ENCODE measurements at regions not wholly inside any gene's neighbourhood (a gene's known extent, or its start where the extent isn't known, plus 50 kb on each side); places are given as distances from the start of the nearest gene placed in this dataset.

- no peak for DNase-seq (ENCODE audit: low read depth)
- Histone ChIP-seq H3K9ac (ENCODE audit: low read length) (no peak overlapping the region), H3K27me3 (ENCODE audit: insufficient read depth, low read length) (no peaks in the 10 kb centered on the region), H4K20me1 (ENCODE audit: insufficient read depth, low read length) (no peaks in the 10 kb centered on the region), H3K27ac (ENCODE audit: low read depth, low read length) (no peak overlapping the region), H3K4me2 (ENCODE audit: low read length) (no peak overlapping the region), H2AFZ (ENCODE audit: low read depth, low read length) (no peak overlapping the region), H3K4me1 (ENCODE audit: insufficient read depth, low read length) (no peaks in the 10 kb centered on the region), H3K36me3 (ENCODE audit: insufficient read depth, low read length) (no peaks in the 10 kb centered on the region), H3K9me3 (ENCODE audit: insufficient read depth, low read depth, low read length) (no peaks in the 10 kb centered on the region), H3K79me2 (ENCODE audit: insufficient read depth, low read length) (no peaks in the 10 kb centered on the region), H3K4me3 (ENCODE audit: insufficient read depth, low read depth, low read length) (no peak overlapping the region)
- Mint-ChIP-seq H3K4me1 (ENCODE audit: low read depth, unreplicated experiment) (no peaks in the 10 kb centered on the region), H3K9me3 (ENCODE audit: unreplicated experiment) (no peaks in the 10 kb centered on the region), H3K4me3 (ENCODE audit: unreplicated experiment) (no peak overlapping the region), H3K27me3 (ENCODE audit: low read depth, unreplicated experiment) (no peaks in the 10 kb centered on the region), H3K36me3 (ENCODE audit: low read depth, unreplicated experiment) (no peaks in the 10 kb centered on the region), H3K27ac (ENCODE audit: unreplicated experiment) (no peak overlapping the region)
- TF ChIP-seq EZH2 (IDR thresholded peaks at IDR 0.05; ENCODE audit: insufficient read depth, low read length), result no peak
- FAIRE-seq, result no peak
These were observed 361.2 kb downstream of the SLC6A15 start for GRCh38 chr12:84551373-84551772.

- Histone ChIP-seq H3K27me3 (ENCODE audit: insufficient read depth, low read length) (no peaks in the 10 kb centered on the region), H3K4me2 (ENCODE audit: low read length) (no peak overlapping the region), H3K27ac (ENCODE audit: low read depth, low read length) (no peak overlapping the region), H3K9ac (ENCODE audit: low read length) (no peak overlapping the region), H3K36me3 (ENCODE audit: insufficient read depth, low read length) (no peaks in the 10 kb centered on the region), H3K79me2 (ENCODE audit: insufficient read depth, low read length) (no peaks in the 10 kb centered on the region), H2AFZ (ENCODE audit: low read depth, low read length) (no peak overlapping the region), H4K20me1 (ENCODE audit: insufficient read depth, low read length) (no peaks in the 10 kb centered on the region), H3K9me3 (ENCODE audit: insufficient read depth, low read depth, low read length) (no peaks in the 10 kb centered on the region), H3K4me1 (ENCODE audit: insufficient read depth, low read length) (no peaks in the 10 kb centered on the region), H3K4me3 (ENCODE audit: insufficient read depth, low read depth, low read length) (no peak overlapping the region)
- H3K27me3 Mint-ChIP-seq (ENCODE audit: low read depth, unreplicated experiment), result no peaks in the 10 kb centered on the region
- H3K4me1 Mint-ChIP-seq (ENCODE audit: low read depth, unreplicated experiment), result no peaks in the 10 kb centered on the region
- no peaks in the 10 kb centered on the region for H3K36me3 Mint-ChIP-seq (ENCODE audit: low read depth, unreplicated experiment)
- no peak for DNase-seq (ENCODE audit: low read depth)
- FAIRE-seq, result no peak
- no peaks in the 10 kb centered on the region for H3K9me3 Mint-ChIP-seq (ENCODE audit: unreplicated experiment)
- TF ChIP-seq CTCF (IDR thresholded peaks at IDR 0.05; ENCODE audit: insufficient read depth, low read depth, low read length) (no peak), EZH2 (IDR thresholded peaks at IDR 0.05; ENCODE audit: insufficient read depth, low read length) (no peak)
- no peak overlapping the region for H3K4me3 Mint-ChIP-seq (ENCODE audit: unreplicated experiment)
- H3K27ac Mint-ChIP-seq (ENCODE audit: unreplicated experiment), result no peak overlapping the region
These were observed 362.1 kb downstream of the SLC6A15 start for GRCh38 chr12:84550518-84550917.

DNA sequence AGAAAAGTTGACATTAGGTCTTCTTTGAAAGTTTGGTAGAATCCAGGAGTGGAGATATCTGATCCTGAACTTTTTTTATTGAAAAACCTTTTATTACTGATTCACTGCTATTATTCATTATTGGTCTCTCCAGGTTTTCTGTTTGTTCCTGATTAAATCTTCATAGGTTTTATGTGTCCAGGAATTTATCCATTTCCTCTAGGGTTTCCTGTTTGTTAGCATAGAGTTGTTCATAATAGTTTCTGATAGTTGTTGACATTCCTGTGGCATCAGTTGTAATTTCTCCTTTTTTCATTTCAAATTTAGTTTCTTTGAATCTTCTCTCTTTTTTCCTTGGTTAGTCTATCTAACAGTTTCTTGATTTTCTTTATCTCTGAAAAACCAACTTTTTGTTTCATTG lies 370.3 kb downstream of the SLC6A15 start:
- Mint-ChIP-seq H3K27me3 (ENCODE audit: low read depth, unreplicated experiment) (no peaks in the 10 kb centered on the region), H3K36me3 (ENCODE audit: low read depth, unreplicated experiment) (no peaks in the 10 kb centered on the region), H3K4me1 (ENCODE audit: low read depth, unreplicated experiment) (no peaks in the 10 kb centered on the region), H3K4me3 (ENCODE audit: unreplicated experiment) (no peak overlapping the region), H3K27ac (ENCODE audit: unreplicated experiment) (no peak overlapping the region), H3K9me3 (ENCODE audit: unreplicated experiment) (no peaks in the 10 kb centered on the region)
- Histone ChIP-seq H3K4me1 (ENCODE audit: insufficient read depth, low read length) (no peaks in the 10 kb centered on the region), H3K9ac (ENCODE audit: low read length) (no peak overlapping the region), H4K20me1 (ENCODE audit: insufficient read depth, low read length) (no peaks in the 10 kb centered on the region), H3K79me2 (ENCODE audit: insufficient read depth, low read length) (no peaks in the 10 kb centered on the region), H3K4me3 (ENCODE audit: insufficient read depth, low read depth, low read length) (no peak overlapping the region), H3K4me2 (ENCODE audit: low read length) (no peak overlapping the region), H3K27ac (ENCODE audit: low read depth, low read length) (no peak overlapping the region), H3K9me3 (ENCODE audit: insufficient read depth, low read depth, low read length) (no peaks in the 10 kb centered on the region), H3K27me3 (ENCODE audit: insufficient read depth, low read length) (no peaks in the 10 kb centered on the region), H2AFZ (ENCODE audit: low read depth, low read length) (no peak overlapping the region), H3K36me3 (ENCODE audit: insufficient read depth, low read length) (no peaks in the 10 kb centered on the region)
- FAIRE-seq (no peak), DNase-seq (ENCODE audit: low read depth) (no peak)
- no peak for TF ChIP-seq CTCF (IDR thresholded peaks at IDR 0.05; ENCODE audit: insufficient read depth, low read depth, low read length)
- no peak for TF ChIP-seq EZH2 (IDR thresholded peaks at IDR 0.05; ENCODE audit: insufficient read depth, low read length)

Measured in astrocyte (in vitro differentiated cells and primary cell).